ENCODE measurements at regions not wholly inside any gene's neighbourhood (a gene's known extent, or its start where the extent isn't known, plus 50 kb on each side); places are given as distances from the start of the nearest gene placed in this dataset.

GRCh38 chr9:84589542-84589941 lies 80.0 kb upstream of the NTRK2 start:
- DNase-seq: no peak

GRCh38 chr9:84590706-84591105 lies 78.8 kb upstream of the NTRK2 start:
- DNase-seq: no peak

GRCh38 chr9:84592918-84593317 lies 76.6 kb upstream of the NTRK2 start:
- no peak for DNase-seq

GRCh38 chr9:84593352-84593751 lies 76.2 kb upstream of the NTRK2 start:
- DNase-seq: no peak

GRCh38 chr9:84597131-84597530 lies 72.4 kb upstream of the NTRK2 start:
- DNase-seq: no peak

GRCh38 chr9:84598921-84599636 lies 70.5 kb upstream of the NTRK2 start:
- DNase-seq: no peak

- DNase-seq: peak in 1 of 14 donors; percentile 2
Measured at GRCh38 chr9:84600739-84601138, 68.8 kb upstream of the NTRK2 start.

- DNase-seq: no peak
Measured at GRCh38 chr9:84604223-84604622, 65.3 kb upstream of the NTRK2 start.

GRCh38 chr9:84609779-84610178 lies 59.8 kb upstream of the NTRK2 start:
- DNase-seq: no peak

GRCh38 chr9:84613431-84613830 lies 56.1 kb upstream of the NTRK2 start:
- no peak for DNase-seq

GRCh38 chr9:84615544-84615943 lies 54.0 kb upstream of the NTRK2 start:
- no peak for DNase-seq

GRCh38 chr9:84617411-84618029 lies 52.0 kb upstream of the NTRK2 start:
- no peak for DNase-seq
